Right lobe of liver (tissue), 6 donors: ENCODE measurements at regions not wholly inside any gene's neighbourhood (a gene's known extent, or its start where the extent isn't known, plus 50 kb on each side); places are given as distances from the start of the nearest gene placed in this dataset.

Source experiments
- ATAC-seq, 4 donors: fragments of 200-7000 bp; cut with Tn5 transposase; one replicate each; pipeline ENCODE4 v1.9.1; 2020; ENCODE audit warnings: mild to moderate bottlenecking in 4 of 4, moderate library complexity in 4 of 4
- DNase-seq, 3 donors: peaks; one replicate each; pipeline ENCODE4 v3.0.0-alpha.2; 2020
- H3K27ac ChIP-seq, 3 donors: fragments of 200-600 bp; one replicate each; pipeline ENCODE4 v1.8.0; 2022
- H3K27me3 ChIP-seq, 2 donors: fragments of 200-600 bp; one replicate each; pipeline ENCODE4 v1.8.0; 2022
- H3K36me3 ChIP-seq, 4 donors: fragments of 200-600 bp; sonication (generic) in 1 of 4; one replicate each; pipeline versions ENCODE4 v1.5.1 to v1.8.0; 2017 to 2022; ENCODE audit warnings: control low read depth in 1 of 4
- H3K4me1 ChIP-seq, 4 donors: fragments of 200-600 bp; sonication (generic) in 1 of 4; one replicate each; pipeline versions ENCODE4 v1.5.1 to v1.8.0; 2017 to 2022; ENCODE audit warnings: control low read depth in 1 of 4
- H3K4me3 ChIP-seq, 3 donors: fragments of 200-600 bp; one replicate each; pipeline ENCODE4 v1.8.0; 2022
- H3K9me3 ChIP-seq, 4 donors: fragments of 200-600 bp; sonication (generic) in 1 of 4; one replicate each; pipeline versions ENCODE4 v1.5.1 to v1.8.0; 2017 to 2022; ENCODE audit warnings: control low read depth in 1 of 4
- CTCF ChIP-seq, 4 donors: fragments of 200-600 bp in 3 of 4; fragments of 450-650 bp in 1 of 4; IDR thresholded peaks; one replicate each; pipeline versions ENCODE4 v1.5.1 to v1.8.0; 2016 to 2022; ENCODE audit warnings: antibody characterized with exemption in 4 of 4, mild to moderate bottlenecking in 2 of 4
- POLR2A ChIP-seq: fragments of 450-650 bp; IDR thresholded peaks from one replicate; pipeline ENCODE4 v1.6.1; 2017; ENCODE audit warnings: antibody characterized with exemption, mild to moderate bottlenecking
- WGBS: methylation state at CpG from one replicate; pipeline ENCODE4 v1.1.6; 2018; ENCODE audit warnings: low coverage, low lambda C conversion rate; ENCODE audit not compliant: insufficient coverage; ENCODE audit errors: missing lambda C conversion rate; 5-methylcytosine and 5-hydroxymethylcytosine counted together
- intact Hi-C, 2 donors: fragments of 100-400 bp; cut with DNase I; formaldehyde crosslinking; loops; one replicate each; pipeline versions ENCODE4 v1.11.2 to v1.14.1; 2022
- donor health status: DM: no; HTN: yes; CAD: no.
- donor health status: DM: no; HTN: no; CAD: no.
- donor health status: DM: no; HTN: no; CAD: no.
- donor health status: DM: no; HTN: yes; CAD: no.
- donor health status: DM: no; HTN: yes; CAD: no.

- no peak overlapping the region for H3K27ac ChIP-seq
- WGBS: 90% methylated on average over 1 of the region's 1 CpG
- H3K4me1 ChIP-seq: no peaks in the 10 kb centered on the region
- H3K27me3 ChIP-seq: no peaks in the 10 kb centered on the region
- ATAC-seq (no peak), DNase-seq (no peak)
- no peak overlapping the region for H3K4me3 ChIP-seq
- no peak for TF ChIP-seq POLR2A
- H3K9me3 ChIP-seq: no peaks in the 10 kb centered on the region
- intact Hi-C loops: no loop called here
- H3K36me3 ChIP-seq: no peaks in the 10 kb centered on the region
These were observed 88.3 kb upstream of the ATP2B1 start for GRCh38 chr12:89796798-89797382.

DNA sequence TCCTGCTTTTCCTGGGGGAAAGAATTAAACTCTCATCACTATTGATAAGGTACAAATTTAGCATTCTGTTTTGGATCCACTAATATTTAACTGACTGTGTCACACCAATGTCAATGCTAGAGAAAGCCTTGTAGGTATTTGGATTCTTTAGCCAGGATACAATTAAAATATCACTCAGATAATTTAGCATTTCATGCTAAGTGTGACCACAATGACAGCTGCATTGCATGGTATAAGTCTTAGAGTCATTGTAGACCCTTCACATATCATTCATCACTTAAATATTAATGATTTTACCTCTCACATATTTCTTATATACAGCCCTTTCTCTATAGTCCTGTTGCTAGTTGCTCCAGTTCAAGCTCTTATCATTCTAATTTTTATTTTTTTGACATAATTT is 85.3 kb upstream of the ATP2B1 start:
- Histone ChIP-seq H3K9me3 (no peaks in the 10 kb centered on the region), H3K36me3 (no peaks in the 10 kb centered on the region), H3K4me3 (no peak overlapping the region), H3K27me3 (no peaks in the 10 kb centered on the region), H3K27ac (no peak overlapping the region), H3K4me1 (no peaks in the 10 kb centered on the region)
- intact Hi-C loops: no loop called here
- TF ChIP-seq CTCF (IDR thresholded peaks at IDR 0.05): no peak
- no peak for TF ChIP-seq POLR2A
- ATAC-seq: no peak
- no peak for DNase-seq

DNA sequence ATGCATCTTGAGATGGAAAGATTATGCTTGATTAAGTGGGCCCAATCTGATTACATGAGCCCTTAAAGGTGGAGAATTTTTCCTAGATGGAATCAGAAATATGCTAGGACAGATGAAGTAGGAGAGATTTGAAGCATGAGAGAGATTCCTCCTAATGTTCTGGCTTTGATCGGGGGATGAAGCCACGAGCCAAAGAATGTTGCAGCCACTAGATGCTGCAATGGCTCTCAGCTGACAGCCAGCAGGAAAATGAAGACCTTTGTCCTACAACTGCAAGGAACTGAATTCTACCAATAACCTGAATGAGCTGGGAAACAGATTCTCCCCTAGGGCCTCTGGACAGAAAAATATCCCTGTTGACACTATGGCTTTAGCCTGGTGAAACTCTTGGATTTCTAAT is 82.6 kb upstream of the ATP2B1 start:
- Histone ChIP-seq H3K4me1 (no peaks in the 10 kb centered on the region), H3K9me3 (no peaks in the 10 kb centered on the region), H3K4me3 (no peak overlapping the region), H3K27ac (no peak overlapping the region), H3K36me3 (no peaks in the 10 kb centered on the region), H3K27me3 (no peaks in the 10 kb centered on the region)
- TF ChIP-seq CTCF (IDR thresholded peaks at IDR 0.05): no peak
- intact Hi-C loops: no loop called here
- 54% methylated on average over 2 of the region's 2 CpGs for WGBS
- ATAC-seq (peak in 1 of 4 donors; percentile 25), DNase-seq (no peak)

- Histone ChIP-seq H3K27ac (no peak overlapping the region), H3K4me1 (no peaks in the 10 kb centered on the region), H3K36me3 (no peaks in the 10 kb centered on the region), H3K4me3 (no peak overlapping the region), H3K27me3 (no peaks in the 10 kb centered on the region), H3K9me3 (no peaks in the 10 kb centered on the region)
- DNase-seq (no peak), ATAC-seq (peak; percentile 47 to 78 (median 58))
- intact Hi-C loops: no loop called here
- TF ChIP-seq CTCF (IDR thresholded peaks at IDR 0.05) (no peak), POLR2A (no peak)
- 8% methylated on average over 1 of the region's 1 CpG for WGBS
These were observed 81.2 kb upstream of the ATP2B1 start for GRCh38 chr12:89789862-89790261.

DNA sequence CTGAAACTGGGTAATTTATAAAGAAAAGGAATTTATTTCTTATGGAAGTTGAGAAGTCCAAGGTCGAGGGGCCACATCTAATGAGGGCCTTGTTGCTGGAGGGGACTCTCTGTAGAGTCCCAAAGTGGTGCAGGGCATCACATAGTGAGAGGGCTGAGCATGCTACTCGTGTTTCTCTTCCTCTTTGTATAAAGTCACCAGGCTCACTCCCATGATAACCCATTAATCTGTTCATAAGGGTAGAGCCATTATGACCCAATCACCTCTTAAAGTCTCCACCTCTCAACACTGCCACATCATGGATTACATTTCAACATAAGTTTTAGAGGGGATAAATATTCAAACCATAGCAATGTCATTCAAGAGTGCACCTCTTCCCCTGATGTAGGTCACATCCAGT is 79.1 kb upstream of the ATP2B1 start:
- H3K9me3 ChIP-seq: no peaks in the 10 kb centered on the region
- H3K36me3 ChIP-seq: no peaks in the 10 kb centered on the region
- H3K27me3 ChIP-seq: no peaks in the 10 kb centered on the region
- no peaks in the 10 kb centered on the region for H3K4me1 ChIP-seq
- no peak overlapping the region for H3K27ac ChIP-seq
- H3K4me3 ChIP-seq: no peak overlapping the region
- WGBS: 28% methylated on average over 2 of the region's 2 CpGs
- TF ChIP-seq CTCF (IDR thresholded peaks at IDR 0.05) (no peak), POLR2A (no peak)
- intact Hi-C loops: no loop called here
- ATAC-seq: no peak
- no peak for DNase-seq
